ENCODE measurements at regions not wholly inside any gene's neighbourhood (a gene's known extent, or its start where the extent isn't known, plus 50 kb on each side); places are given as distances from the start of the nearest gene placed in this dataset.

GRCh38 chr1:81382561-81382960 is 418.2 kb upstream of the ADGRL2 start:
- TF ChIP-seq CTCF (IDR thresholded peaks at IDR 0.05): no peak
- Histone ChIP-seq H3K9me3 (no peaks in the 10 kb centered on the region), H3K4me1 (ENCODE audit: control insufficient read depth in 1 of 2, insufficient read depth in 1 of 2, low read depth in 1 of 2, low read length in 1 of 2) (no peaks in the 10 kb centered on the region), H3K4me3 (ENCODE audit: low read depth in 1 of 2, low read length in 1 of 2) (no peak overlapping the region), H3K27me3 (no peaks in the 10 kb centered on the region), H3K36me3 (no peaks in the 10 kb centered on the region), H3K27ac (no peak overlapping the region)

- H3K9me3 ChIP-seq: no peaks in the 10 kb centered on the region
These were observed 418.9 kb upstream of the ADGRL2 start for GRCh38 chr1:81381881-81382280.

GRCh38 chr1:81380436-81380835 is 420.3 kb upstream of the ADGRL2 start:
- no peaks in the 10 kb centered on the region for H3K27me3 ChIP-seq
- H3K27ac ChIP-seq: no peak overlapping the region
- TF ChIP-seq CTCF (IDR thresholded peaks at IDR 0.05): no peak
- no peaks in the 10 kb centered on the region for H3K36me3 ChIP-seq
- H3K4me3 ChIP-seq (ENCODE audit: low read depth in 1 of 2, low read length in 1 of 2): no peak overlapping the region
- no peaks in the 10 kb centered on the region for H3K4me1 ChIP-seq (ENCODE audit: control insufficient read depth in 1 of 2, insufficient read depth in 1 of 2, low read depth in 1 of 2, low read length in 1 of 2)
- no peaks in the 10 kb centered on the region for H3K9me3 ChIP-seq

More at GRCh38 chr1:81381881-81382280, 418.9 kb upstream of the ADGRL2 start:
- Histone ChIP-seq H3K36me3 (no peaks in the 10 kb centered on the region), H3K27me3 (no peaks in the 10 kb centered on the region), H3K4me3 (ENCODE audit: low read depth in 1 of 2, low read length in 1 of 2) (no peak overlapping the region), H3K4me1 (ENCODE audit: control insufficient read depth in 1 of 2, insufficient read depth in 1 of 2, low read depth in 1 of 2, low read length in 1 of 2) (no peaks in the 10 kb centered on the region), H3K27ac (no peak overlapping the region)
- TF ChIP-seq CTCF (IDR thresholded peaks at IDR 0.05): no peak

GRCh38 chr1:81379430-81379829 is 421.3 kb upstream of the ADGRL2 start:
- Histone ChIP-seq H3K27me3 (no peaks in the 10 kb centered on the region), H3K9me3 (no peaks in the 10 kb centered on the region), H3K4me1 (ENCODE audit: control insufficient read depth in 1 of 2, insufficient read depth in 1 of 2, low read depth in 1 of 2, low read length in 1 of 2) (no peaks in the 10 kb centered on the region), H3K36me3 (no peaks in the 10 kb centered on the region), H3K4me3 (ENCODE audit: low read depth in 1 of 2, low read length in 1 of 2) (no peak overlapping the region), H3K27ac (no peak overlapping the region)
- no peak for TF ChIP-seq CTCF (IDR thresholded peaks at IDR 0.05)

- Histone ChIP-seq H3K36me3 (no peaks in the 10 kb centered on the region), H3K4me3 (ENCODE audit: low read depth in 1 of 2, low read length in 1 of 2) (no peak overlapping the region), H3K9me3 (no peaks in the 10 kb centered on the region), H3K27ac (no peak overlapping the region), H3K27me3 (no peaks in the 10 kb centered on the region), H3K4me1 (ENCODE audit: control insufficient read depth in 1 of 2, insufficient read depth in 1 of 2, low read depth in 1 of 2, low read length in 1 of 2) (no peaks in the 10 kb centered on the region)
- TF ChIP-seq CTCF (IDR thresholded peaks at IDR 0.05): no peak
These were observed 423.3 kb upstream of the ADGRL2 start for GRCh38 chr1:81377406-81377805.

Measured in neutrophil (primary cell).